Retinal pigment epithelial cell (primary cell): ENCODE measurements at regions not wholly inside any gene's neighbourhood (a gene's known extent, or its start where the extent isn't known, plus 50 kb on each side); places are given as distances from the start of the nearest gene placed in this dataset.

ENCODE experiments used
- DNase-seq: peaks from one replicate; pipeline ENCODE4 v3.0.0-alpha.2; 2010; ENCODE audit warnings: low read depth
- H3K4me3 ChIP-seq: 2 replicates; pipeline ENCODE4 v1.5.1; 2011; ENCODE audit warnings: mild to moderate bottlenecking, low read length, control low read depth, moderate library complexity
- TF ChIP-seq, protein P1 (sequence below): conservative IDR thresholded peaks from 2 replicates; pipeline ENCODE4 v1.5.1; 2011; ENCODE audit warnings: low read depth, low read length, control low read depth, inconsistent platforms

DNA sequence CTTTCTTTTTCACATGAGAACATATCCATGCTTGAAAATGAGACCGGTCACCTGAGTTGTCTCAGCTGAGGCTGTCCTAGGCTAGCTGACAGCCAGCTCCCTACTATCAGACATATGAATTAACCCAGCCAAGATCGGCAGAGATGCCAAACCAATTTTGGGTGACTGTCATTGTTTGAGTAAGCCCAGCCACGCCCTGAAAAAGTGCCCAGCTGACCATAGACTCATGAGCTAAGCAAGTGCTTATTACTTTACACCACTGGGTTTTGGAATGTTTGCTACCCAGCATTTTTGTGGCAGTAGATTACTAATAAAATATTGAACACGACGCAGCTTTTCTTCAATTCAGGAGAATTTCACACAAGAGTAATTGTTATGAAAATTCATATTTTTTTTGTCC is 265.2 kb upstream of the LYZL1 start:
- TF ChIP-seq, protein P1, sequence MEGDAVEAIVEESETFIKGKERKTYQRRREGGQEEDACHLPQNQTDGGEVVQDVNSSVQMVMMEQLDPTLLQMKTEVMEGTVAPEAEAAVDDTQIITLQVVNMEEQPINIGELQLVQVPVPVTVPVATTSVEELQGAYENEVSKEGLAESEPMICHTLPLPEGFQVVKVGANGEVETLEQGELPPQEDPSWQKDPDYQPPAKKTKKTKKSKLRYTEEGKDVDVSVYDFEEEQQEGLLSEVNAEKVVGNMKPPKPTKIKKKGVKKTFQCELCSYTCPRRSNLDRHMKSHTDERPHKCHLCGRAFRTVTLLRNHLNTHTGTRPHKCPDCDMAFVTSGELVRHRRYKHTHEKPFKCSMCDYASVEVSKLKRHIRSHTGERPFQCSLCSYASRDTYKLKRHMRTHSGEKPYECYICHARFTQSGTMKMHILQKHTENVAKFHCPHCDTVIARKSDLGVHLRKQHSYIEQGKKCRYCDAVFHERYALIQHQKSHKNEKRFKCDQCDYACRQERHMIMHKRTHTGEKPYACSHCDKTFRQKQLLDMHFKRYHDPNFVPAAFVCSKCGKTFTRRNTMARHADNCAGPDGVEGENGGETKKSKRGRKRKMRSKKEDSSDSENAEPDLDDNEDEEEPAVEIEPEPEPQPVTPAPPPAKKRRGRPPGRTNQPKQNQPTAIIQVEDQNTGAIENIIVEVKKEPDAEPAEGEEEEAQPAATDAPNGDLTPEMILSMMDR, result no peak
- no peak for DNase-seq
- H3K4me3 ChIP-seq, result no peak overlapping the region

DNA sequence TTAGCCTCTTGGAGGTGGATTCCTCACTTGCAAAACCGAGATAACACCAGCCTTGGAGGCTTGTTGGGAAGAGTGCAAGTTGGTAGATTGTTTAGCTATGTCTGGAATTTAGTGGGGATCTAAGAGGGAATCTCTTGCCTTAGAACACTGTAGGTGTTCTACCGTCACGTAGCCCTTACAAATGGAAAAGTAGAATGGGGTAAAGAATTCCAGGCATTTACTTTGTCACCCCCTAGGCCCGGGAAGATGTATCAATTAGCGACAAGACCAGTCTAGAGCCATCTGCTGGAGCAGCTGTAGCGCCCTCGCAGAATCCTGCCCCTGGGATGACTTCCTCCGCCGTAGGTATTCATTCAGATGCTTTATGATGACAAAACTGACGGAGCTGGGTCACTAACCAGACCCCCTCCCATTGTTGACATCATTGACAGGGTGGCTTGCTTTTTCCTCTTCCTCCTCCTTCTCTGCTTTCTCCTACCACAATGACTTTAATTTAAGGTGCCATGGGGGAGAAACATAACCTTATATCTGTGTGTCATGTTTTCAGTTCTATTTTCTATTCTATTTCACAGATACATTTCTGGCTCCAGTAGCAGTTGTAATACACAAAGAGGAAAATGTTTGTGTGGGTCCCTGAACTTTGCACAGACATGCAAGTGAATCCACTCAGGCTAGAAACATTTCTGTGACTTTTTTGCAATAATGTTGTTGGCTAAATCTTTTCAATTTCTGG is 262.6 kb upstream of the LYZL1 start:
- TF ChIP-seq, protein P1, result no peak
- DNase-seq, result no peak
- H3K4me3 ChIP-seq, result no peak overlapping the region

DNA sequence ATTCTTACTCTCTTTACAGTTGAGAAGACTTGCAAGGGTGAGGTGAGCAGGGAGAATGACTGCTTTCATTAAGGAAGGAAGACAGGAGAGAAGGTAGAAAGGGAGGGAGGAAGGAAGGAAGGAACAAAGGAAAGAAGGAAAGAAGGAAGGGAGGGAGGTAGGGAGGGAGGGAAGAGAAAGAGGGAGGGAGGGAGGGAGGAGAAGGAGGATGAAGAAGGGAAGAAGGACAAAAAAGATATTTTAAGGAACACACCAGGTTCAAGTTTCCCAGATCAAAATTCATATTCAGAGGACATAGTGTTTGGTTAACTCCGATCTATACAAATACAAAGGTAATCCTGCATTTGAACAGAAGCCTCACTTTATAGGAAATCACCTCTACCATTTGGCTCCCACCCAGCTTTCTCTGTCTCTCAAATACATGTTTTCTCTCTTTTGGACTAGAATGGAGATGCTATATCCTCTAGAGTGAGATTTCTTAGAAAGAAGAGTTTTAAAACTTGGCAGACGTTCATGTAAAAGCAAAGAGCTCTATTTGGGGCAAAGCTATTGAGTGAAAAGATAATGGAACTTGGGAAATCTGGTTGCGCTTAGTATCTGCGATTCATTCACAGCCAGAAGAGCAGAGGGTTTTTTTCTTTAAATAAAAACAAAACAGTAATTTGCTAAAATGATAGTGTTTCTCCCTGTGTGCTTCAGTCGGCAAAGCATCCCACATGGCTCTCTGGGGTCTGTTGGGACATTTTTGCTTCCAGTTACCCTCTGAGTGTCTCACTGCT is 261.9 kb upstream of the LYZL1 start:
- H3K4me3 ChIP-seq, result no peak overlapping the region
- DNase-seq, result no peak
- TF ChIP-seq, protein P1, result no peak

DNA sequence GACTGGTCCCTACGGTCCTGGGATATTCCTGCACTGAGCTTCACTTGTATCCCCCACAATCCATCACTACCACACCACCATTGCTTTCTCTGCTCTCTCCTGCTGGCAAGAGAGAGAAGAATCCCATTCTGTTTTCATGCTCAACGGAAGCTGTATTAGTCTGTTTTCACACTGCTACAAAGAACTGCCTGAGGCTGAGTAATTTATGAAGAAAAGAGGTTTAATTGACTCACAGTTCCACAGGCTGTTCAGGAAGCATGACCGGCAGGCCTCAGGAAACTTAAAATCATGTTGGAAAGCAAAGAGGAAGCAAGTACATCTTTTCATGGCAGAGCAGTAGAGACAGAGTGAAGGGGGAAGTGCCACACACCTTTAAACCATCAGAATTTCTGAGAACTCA is 260.4 kb upstream of the LYZL1 start:
- TF ChIP-seq, protein P1, result no peak
- DNase-seq, result no peak

DNA sequence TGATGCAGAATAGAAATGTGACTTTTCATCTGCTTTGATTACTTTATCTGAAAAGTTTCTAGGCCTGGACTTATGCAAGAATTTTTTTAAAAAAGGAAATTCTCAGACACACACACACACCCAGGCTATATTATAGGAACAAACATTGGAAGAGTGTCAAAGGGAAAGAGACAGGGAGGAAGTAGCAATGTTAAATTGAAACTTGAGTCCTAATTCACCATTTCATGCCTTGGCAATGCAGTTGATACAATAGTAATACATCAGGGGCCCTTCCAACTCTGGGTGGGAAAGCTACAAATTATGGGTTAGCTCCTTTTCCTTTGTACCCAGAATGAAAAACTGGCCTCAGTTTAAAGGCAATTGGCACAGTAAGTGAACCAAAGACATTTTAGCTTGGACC is 258.0 kb upstream of the LYZL1 start:
- DNase-seq, result no peak

More for the DNA sequence above, 260.4 kb upstream of the LYZL1 start:
- H3K4me3 ChIP-seq, result no peak overlapping the region

DNA sequence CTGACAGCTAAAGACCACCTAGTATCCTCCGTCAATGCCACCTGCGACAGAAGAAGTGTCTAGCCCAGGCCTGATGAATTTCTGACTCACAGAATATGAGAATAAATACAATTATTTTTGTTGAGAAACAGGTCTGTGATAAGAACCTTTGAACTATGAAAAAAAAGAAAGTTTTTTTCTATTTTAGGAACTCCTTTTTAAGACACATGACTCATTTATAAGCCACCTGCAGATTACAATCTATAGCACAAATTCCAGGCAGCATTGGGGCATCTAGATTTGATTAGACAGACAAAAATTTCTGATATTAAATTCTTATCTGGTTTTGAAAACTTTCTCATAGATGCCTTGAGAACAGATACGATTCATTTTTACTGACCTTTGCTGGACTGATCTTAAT is 256.7 kb upstream of the LYZL1 start:
- H3K4me3 ChIP-seq, result no peak overlapping the region
- no peak for DNase-seq
- TF ChIP-seq, protein P1, result no peak

More for the DNA sequence above, 258.0 kb upstream of the LYZL1 start:
- H3K4me3 ChIP-seq, result no peak overlapping the region
- TF ChIP-seq, protein P1, result no peak
